Liver (tissue), 8 donors: ENCODE measurements at regions not wholly inside any gene's neighbourhood (a gene's known extent, or its start where the extent isn't known, plus 50 kb on each side); places are given as distances from the start of the nearest gene placed in this dataset.

Source experiments
- DNase-seq: peaks from one replicate; pipeline ENCODE4 v3.0.0-alpha.2; 2017; ENCODE audit warnings: low spot score
- H3K27ac ChIP-seq, 2 donors: one replicate each; pipeline ENCODE4 v1.7.0; 2013; ENCODE audit warnings: inconsistent platforms in 2 of 2, low read length in 2 of 2, control low read depth in 1 of 2, low read depth in 1 of 2, mild to moderate bottlenecking in 1 of 2
- H3K27me3 ChIP-seq, 4 donors: one replicate each; pipeline versions ENCODE4 v1.6.1 to v1.7.0; 2013; ENCODE audit warnings: low read length in 3 of 4, inconsistent platforms in 1 of 4, mild to moderate bottlenecking in 1 of 4, moderate library complexity in 1 of 4; ENCODE audit not compliant: control insufficient read depth in 4 of 4, insufficient read depth in 4 of 4
- H3K36me3 ChIP-seq, 4 donors: one replicate each; pipeline versions ENCODE4 v1.6.1 to v1.7.0; 2013; ENCODE audit warnings: low read length in 3 of 4, mild to moderate bottlenecking in 3 of 4, low read depth in 1 of 4, moderate library complexity in 1 of 4; ENCODE audit not compliant: control insufficient read depth in 4 of 4, insufficient read depth in 3 of 4
- H3K4me1 ChIP-seq, 4 donors: one replicate each; pipeline versions ENCODE4 v1.6.1 to v1.7.0; 2013; ENCODE audit warnings: low read length in 3 of 4, mild to moderate bottlenecking in 3 of 4, moderate library complexity in 1 of 4; ENCODE audit not compliant: control insufficient read depth in 4 of 4, insufficient read depth in 4 of 4
- H3K4me3 ChIP-seq, 3 donors: one replicate each; pipeline versions ENCODE4 v1.6.1 to v1.7.0; 2013; ENCODE audit warnings: low read length in 3 of 3, control low read depth in 1 of 3, low read depth in 1 of 3, mild to moderate bottlenecking in 1 of 3
- H3K9ac ChIP-seq, 2 donors: one replicate each; pipeline ENCODE4 v1.7.0; 2013; ENCODE audit warnings: low read length in 2 of 2, mild to moderate bottlenecking in 2 of 2, moderate library complexity in 2 of 2, control low read depth in 1 of 2, low read depth in 1 of 2
- H3K9me3 ChIP-seq, 4 donors: one replicate each; pipeline versions ENCODE4 v1.6.1 to v1.7.0; 2013; ENCODE audit warnings: low read length in 3 of 4; ENCODE audit not compliant: control insufficient read depth in 4 of 4
- EGR1 ChIP-seq, 2 donors: IDR thresholded peaks; 2 replicates each; pipeline ENCODE4 v1.6.1; 2016 to 2018; ENCODE audit warnings: antibody characterized with exemption in 2 of 2, low read depth in 2 of 2
- FOXA1 ChIP-seq: IDR thresholded peaks from 2 replicates; pipeline ENCODE4 v1.6.1; 2016; ENCODE audit warnings: antibody characterized with exemption
- FOXA2 ChIP-seq: IDR thresholded peaks from 2 replicates; pipeline ENCODE4 v1.6.1; 2016; ENCODE audit warnings: antibody characterized with exemption
- GABPA ChIP-seq, 2 donors: IDR thresholded peaks in 1 of 2; conservative IDR thresholded peaks in 1 of 2; 2 replicates each; pipeline ENCODE4 v1.6.1; 2016; ENCODE audit warnings: antibody characterized with exemption in 2 of 2, mild to moderate bottlenecking in 1 of 2, moderate library complexity in 1 of 2
- HNF4A ChIP-seq, 2 donors: conservative IDR thresholded peaks; 2 replicates each; pipeline ENCODE4 v1.6.1; 2016; ENCODE audit warnings: antibody characterized with exemption in 2 of 2, mild to moderate bottlenecking in 2 of 2
- HNF4G ChIP-seq: IDR thresholded peaks from 2 replicates; pipeline ENCODE4 v1.6.1; 2016; ENCODE audit warnings: antibody characterized with exemption
- JUND ChIP-seq, 2 donors: IDR thresholded peaks; 2 replicates each; pipeline ENCODE4 v1.6.1; 2016; ENCODE audit warnings: antibody characterized with exemption in 2 of 2
- NR2F2 ChIP-seq: IDR thresholded peaks from 2 replicates; pipeline ENCODE4 v1.6.1; 2016; ENCODE audit warnings: antibody characterized with exemption
- RAD21 ChIP-seq, 2 donors: IDR thresholded peaks; 2 replicates each; pipeline ENCODE4 v1.6.1; 2016; ENCODE audit warnings: antibody characterized with exemption in 2 of 2, mild to moderate bottlenecking in 2 of 2
- RXRA ChIP-seq, 2 donors: IDR thresholded peaks; 2 replicates each; pipeline ENCODE4 v1.6.1; 2017 to 2018; ENCODE audit warnings: antibody characterized with exemption in 2 of 2, mild to moderate bottlenecking in 1 of 2
- SP1 ChIP-seq: IDR thresholded peaks from 2 replicates; pipeline ENCODE4 v1.6.1; 2018; ENCODE audit warnings: antibody characterized with exemption, mild to moderate bottlenecking
- TAF1 ChIP-seq: conservative IDR thresholded peaks from 2 replicates; pipeline ENCODE4 v1.6.1; 2016; ENCODE audit warnings: antibody characterized with exemption, mild to moderate bottlenecking
- YY1 ChIP-seq: IDR thresholded peaks from 2 replicates; pipeline ENCODE4 v1.6.1; 2016; ENCODE audit warnings: antibody characterized with exemption, mild to moderate bottlenecking
- WGBS: extraction: QIAGEN DNeasy Blood & Tissue Kit; methylation state at CpG from one replicate; pipeline ENCODE4 v1.1.7; 2013; 5-methylcytosine and 5-hydroxymethylcytosine counted together
- TF ChIP-seq, protein P1 (sequence below): IDR thresholded peaks from 2 replicates; pipeline ENCODE4 v1.6.1; 2016; ENCODE audit warnings: antibody characterized with exemption
- TF ChIP-seq, protein P2 (sequence below): IDR thresholded peaks from 2 replicates; pipeline ENCODE4 v1.6.1; 2016; ENCODE audit warnings: antibody characterized with exemption
- TF ChIP-seq, protein P3 (sequence below): IDR thresholded peaks from 2 replicates; pipeline ENCODE4 v1.6.1; 2016; ENCODE audit warnings: antibody characterized with exemption, mild to moderate bottlenecking
- TF ChIP-seq, protein P4 (sequence below): fragments of 150-350 bp; IDR thresholded peaks from 2 replicates; pipeline ENCODE4 v1.5.1; 2017; ENCODE audit warnings: improper control_type of control experiment, low read depth, low read length; ENCODE audit not compliant: missing input control
- TF ChIP-seq, protein P5 (sequence below): IDR thresholded peaks from 2 replicates; pipeline ENCODE4 v1.6.1; 2016; ENCODE audit warnings: antibody characterized with exemption
- donor health status: healthy.
- donor health status: healthy.
- donor health status: healthy.
- donor health status: healthy.
- donor health status: healthy.

DNA sequence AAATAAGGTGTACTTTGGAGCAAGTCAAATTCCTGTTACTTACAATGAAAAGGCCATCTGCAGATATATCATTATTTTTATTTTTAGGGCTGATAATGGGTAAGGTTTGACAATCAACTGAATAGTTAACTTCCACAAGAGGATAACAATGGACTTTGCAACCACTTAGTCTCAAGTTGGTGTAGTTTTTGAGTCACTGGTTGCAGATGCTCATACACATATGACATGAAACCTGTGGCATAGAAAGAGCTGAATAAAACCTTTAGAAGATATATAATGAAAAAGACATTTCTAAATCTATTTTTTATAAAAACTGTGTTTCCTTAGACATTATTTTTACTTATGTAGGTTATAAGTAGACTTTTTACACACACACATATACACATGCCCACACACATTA is 2110.9 kb downstream of the PCDH7 start:
- TF ChIP-seq HNF4G (no peak), RXRA (IDR thresholded peaks at IDR 0.05) (no peak), YY1 (no peak)
- TF ChIP-seq, protein P1, sequence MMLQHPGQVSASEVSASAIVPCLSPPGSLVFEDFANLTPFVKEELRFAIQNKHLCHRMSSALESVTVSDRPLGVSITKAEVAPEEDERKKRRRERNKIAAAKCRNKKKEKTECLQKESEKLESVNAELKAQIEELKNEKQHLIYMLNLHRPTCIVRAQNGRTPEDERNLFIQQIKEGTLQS: no peak
- DNase-seq: no peak
- no peak overlapping the region for H3K27ac ChIP-seq
- H3K9ac ChIP-seq: no peak overlapping the region
- H3K36me3 ChIP-seq: no peaks in the 10 kb centered on the region
- H3K4me3 ChIP-seq: no peak overlapping the region
- no peaks in the 10 kb centered on the region for H3K9me3 ChIP-seq
- no peaks in the 10 kb centered on the region for H3K27me3 ChIP-seq
- H3K4me1 ChIP-seq: no peaks in the 10 kb centered on the region

DNA sequence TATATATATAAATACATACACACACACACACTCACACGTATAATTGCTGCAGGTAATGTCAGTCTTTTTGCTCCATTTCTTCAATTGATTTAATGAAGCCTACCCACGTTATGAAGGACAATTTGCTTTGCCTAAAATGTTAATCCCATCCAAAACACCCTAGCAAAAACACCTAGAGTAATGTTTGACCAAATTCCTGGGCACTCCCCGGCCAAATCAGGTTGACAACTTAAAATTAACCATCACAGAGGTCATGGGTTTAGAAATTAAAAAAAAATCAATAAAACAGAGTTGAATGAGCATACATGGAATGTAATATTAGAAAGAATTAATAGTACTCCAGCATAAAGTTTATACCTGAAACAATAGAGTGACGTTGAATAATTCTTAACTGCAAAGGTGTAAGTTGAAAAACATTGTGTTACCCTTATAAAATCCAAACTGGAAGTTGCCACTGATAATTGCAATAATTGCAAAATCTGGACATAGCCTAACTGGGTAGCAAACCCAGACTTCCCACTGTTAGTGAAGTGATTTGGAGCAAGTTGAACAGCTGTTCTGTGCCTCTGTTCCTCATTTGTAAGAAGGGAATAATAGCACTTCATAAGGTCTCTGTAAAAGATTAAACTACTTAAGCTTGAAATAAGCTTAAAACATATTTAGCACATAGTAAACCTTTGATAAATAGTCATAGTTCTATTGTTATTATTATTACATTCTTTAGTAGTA is 2120.5 kb downstream of the PCDH7 start:
- H3K9me3 ChIP-seq: no peaks in the 10 kb centered on the region
- WGBS: 28% methylated on average over 4 of the region's 4 CpGs
- no peak for DNase-seq
- H3K27me3 ChIP-seq: no peaks in the 10 kb centered on the region
- TF ChIP-seq RXRA (IDR thresholded peaks at IDR 0.05) (no peak), RAD21 (IDR thresholded peaks at IDR 0.05) (peak in 1 of 2 donors; percentile 4), JUND (IDR thresholded peaks at IDR 0.05) (no peak)
- no peak overlapping the region for H3K9ac ChIP-seq
- H3K4me1 ChIP-seq: peaks cover 0 to 9% (median 8%) of the 10 kb centered on the region in 4 donors
- no peak overlapping the region for H3K4me3 ChIP-seq
- H3K27ac ChIP-seq: peak overlapping the region in 1 of 2 donors; percentile 4
- no peaks in the 10 kb centered on the region for H3K36me3 ChIP-seq

DNA sequence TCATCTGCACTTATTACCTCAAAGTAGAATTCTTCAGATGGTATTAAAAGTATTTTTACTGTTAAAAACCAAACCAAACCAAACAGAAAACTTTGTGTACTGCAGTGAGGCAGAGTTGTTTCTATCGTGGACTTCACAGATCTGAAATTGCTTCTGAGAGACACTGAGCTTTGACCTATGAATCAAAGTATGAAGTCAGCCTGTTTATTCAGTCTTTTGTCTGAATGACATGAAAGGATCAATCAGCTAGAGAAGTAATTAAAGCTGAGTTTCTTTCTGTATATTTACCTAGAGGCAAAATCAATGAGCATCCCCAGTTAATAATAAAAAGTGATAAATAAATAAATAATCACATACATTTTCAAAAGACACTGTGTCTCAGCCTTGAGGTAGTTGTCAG is 2121.0 kb downstream of the PCDH7 start:
- Histone ChIP-seq H3K27ac (peak overlapping the region in 1 of 2 donors; percentile 4), H3K9me3 (no peaks in the 10 kb centered on the region), H3K36me3 (no peaks in the 10 kb centered on the region), H3K27me3 (no peaks in the 10 kb centered on the region), H3K4me3 (no peak overlapping the region), H3K4me1 (peaks cover 0 to 9% (median 8%) of the 10 kb centered on the region in 4 donors), H3K9ac (no peak overlapping the region)
- 19% methylated on average over 1 of the region's 1 CpG for WGBS
- TF ChIP-seq GABPA (IDR thresholded peaks at IDR 0.05 in 1 of 2, conservative IDR thresholded peaks at IDR 0.05 in 1 of 2): no peak
- TF ChIP-seq HNF4A (conservative IDR thresholded peaks at IDR 0.05): peak; percentile 98 to 99
- peak; percentile 88 for TF ChIP-seq SP1
- TF ChIP-seq, protein P2, sequence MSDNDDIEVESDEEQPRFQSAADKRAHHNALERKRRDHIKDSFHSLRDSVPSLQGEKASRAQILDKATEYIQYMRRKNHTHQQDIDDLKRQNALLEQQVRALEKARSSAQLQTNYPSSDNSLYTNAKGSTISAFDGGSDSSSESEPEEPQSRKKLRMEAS: no peak
- no peak for TF ChIP-seq RAD21 (IDR thresholded peaks at IDR 0.05)
- peak; percentile 87 for TF ChIP-seq HNF4G
- TF ChIP-seq, protein P3, sequence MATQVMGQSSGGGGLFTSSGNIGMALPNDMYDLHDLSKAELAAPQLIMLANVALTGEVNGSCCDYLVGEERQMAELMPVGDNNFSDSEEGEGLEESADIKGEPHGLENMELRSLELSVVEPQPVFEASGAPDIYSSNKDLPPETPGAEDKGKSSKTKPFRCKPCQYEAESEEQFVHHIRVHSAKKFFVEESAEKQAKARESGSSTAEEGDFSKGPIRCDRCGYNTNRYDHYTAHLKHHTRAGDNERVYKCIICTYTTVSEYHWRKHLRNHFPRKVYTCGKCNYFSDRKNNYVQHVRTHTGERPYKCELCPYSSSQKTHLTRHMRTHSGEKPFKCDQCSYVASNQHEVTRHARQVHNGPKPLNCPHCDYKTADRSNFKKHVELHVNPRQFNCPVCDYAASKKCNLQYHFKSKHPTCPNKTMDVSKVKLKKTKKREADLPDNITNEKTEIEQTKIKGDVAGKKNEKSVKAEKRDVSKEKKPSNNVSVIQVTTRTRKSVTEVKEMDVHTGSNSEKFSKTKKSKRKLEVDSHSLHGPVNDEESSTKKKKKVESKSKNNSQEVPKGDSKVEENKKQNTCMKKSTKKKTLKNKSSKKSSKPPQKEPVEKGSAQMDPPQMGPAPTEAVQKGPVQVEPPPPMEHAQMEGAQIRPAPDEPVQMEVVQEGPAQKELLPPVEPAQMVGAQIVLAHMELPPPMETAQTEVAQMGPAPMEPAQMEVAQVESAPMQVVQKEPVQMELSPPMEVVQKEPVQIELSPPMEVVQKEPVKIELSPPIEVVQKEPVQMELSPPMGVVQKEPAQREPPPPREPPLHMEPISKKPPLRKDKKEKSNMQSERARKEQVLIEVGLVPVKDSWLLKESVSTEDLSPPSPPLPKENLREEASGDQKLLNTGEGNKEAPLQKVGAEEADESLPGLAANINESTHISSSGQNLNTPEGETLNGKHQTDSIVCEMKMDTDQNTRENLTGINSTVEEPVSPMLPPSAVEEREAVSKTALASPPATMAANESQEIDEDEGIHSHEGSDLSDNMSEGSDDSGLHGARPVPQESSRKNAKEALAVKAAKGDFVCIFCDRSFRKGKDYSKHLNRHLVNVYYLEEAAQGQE: no peak
- TF ChIP-seq, protein P1: no peak
- peak; percentile 49 for TF ChIP-seq FOXA2
- TF ChIP-seq RXRA (IDR thresholded peaks at IDR 0.05): peak in 1 of 2 donors; percentile 26
- TF ChIP-seq TAF1: no peak
- no peak for TF ChIP-seq NR2F2
- TF ChIP-seq YY1: no peak
- no peak for TF ChIP-seq EGR1 (IDR thresholded peaks at IDR 0.05; ENCODE audit: low read depth in 2 of 2)
- TF ChIP-seq JUND (IDR thresholded peaks at IDR 0.05): peak; percentile 38 to 62
- TF ChIP-seq, protein P4, sequence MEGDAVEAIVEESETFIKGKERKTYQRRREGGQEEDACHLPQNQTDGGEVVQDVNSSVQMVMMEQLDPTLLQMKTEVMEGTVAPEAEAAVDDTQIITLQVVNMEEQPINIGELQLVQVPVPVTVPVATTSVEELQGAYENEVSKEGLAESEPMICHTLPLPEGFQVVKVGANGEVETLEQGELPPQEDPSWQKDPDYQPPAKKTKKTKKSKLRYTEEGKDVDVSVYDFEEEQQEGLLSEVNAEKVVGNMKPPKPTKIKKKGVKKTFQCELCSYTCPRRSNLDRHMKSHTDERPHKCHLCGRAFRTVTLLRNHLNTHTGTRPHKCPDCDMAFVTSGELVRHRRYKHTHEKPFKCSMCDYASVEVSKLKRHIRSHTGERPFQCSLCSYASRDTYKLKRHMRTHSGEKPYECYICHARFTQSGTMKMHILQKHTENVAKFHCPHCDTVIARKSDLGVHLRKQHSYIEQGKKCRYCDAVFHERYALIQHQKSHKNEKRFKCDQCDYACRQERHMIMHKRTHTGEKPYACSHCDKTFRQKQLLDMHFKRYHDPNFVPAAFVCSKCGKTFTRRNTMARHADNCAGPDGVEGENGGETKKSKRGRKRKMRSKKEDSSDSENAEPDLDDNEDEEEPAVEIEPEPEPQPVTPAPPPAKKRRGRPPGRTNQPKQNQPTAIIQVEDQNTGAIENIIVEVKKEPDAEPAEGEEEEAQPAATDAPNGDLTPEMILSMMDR: no peak
- TF ChIP-seq FOXA1: peak; percentile 31
- TF ChIP-seq, protein P5, sequence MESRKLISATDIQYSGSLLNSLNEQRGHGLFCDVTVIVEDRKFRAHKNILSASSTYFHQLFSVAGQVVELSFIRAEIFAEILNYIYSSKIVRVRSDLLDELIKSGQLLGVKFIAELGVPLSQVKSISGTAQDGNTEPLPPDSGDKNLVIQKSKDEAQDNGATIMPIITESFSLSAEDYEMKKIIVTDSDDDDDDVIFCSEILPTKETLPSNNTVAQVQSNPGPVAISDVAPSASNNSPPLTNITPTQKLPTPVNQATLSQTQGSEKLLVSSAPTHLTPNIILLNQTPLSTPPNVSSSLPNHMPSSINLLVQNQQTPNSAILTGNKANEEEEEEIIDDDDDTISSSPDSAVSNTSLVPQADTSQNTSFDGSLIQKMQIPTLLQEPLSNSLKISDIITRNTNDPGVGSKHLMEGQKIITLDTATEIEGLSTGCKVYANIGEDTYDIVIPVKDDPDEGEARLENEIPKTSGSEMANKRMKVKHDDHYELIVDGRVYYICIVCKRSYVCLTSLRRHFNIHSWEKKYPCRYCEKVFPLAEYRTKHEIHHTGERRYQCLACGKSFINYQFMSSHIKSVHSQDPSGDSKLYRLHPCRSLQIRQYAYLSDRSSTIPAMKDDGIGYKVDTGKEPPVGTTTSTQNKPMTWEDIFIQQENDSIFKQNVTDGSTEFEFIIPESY: no peak
- DNase-seq: no peak
